ENCODE measurements at regions not wholly inside any gene's neighbourhood (a gene's known extent, or its start where the extent isn't known, plus 50 kb on each side); places are given as distances from the start of the nearest gene placed in this dataset.

- no peaks in the 10 kb centered on the region for H3K27me3 Mint-ChIP-seq (ENCODE audit: low read depth, unreplicated experiment)
- H3K27ac Mint-ChIP-seq (ENCODE audit: unreplicated experiment): no peak overlapping the region
These were observed 318.9 kb downstream of the MAP2K6 start for GRCh38 chr17:69733171-69734012.

GRCh38 chr17:69734656-69735055 is 320.2 kb downstream of the MAP2K6 start:
- H3K9me3 Mint-ChIP-seq (ENCODE audit: unreplicated experiment): no peaks in the 10 kb centered on the region
- no peaks in the 10 kb centered on the region for H3K36me3 ChIP-seq (ENCODE audit: insufficient read depth, low read length)
- H3K27me3 ChIP-seq (ENCODE audit: insufficient read depth, low read length): no peaks in the 10 kb centered on the region
- no peak for TF ChIP-seq EZH2 (IDR thresholded peaks at IDR 0.05; ENCODE audit: insufficient read depth, low read length)
- TF ChIP-seq CTCF (IDR thresholded peaks at IDR 0.05; ENCODE audit: insufficient read depth, low read depth, low read length): no peak
- H3K27ac ChIP-seq (ENCODE audit: low read depth, low read length): no peak overlapping the region
- no peak overlapping the region for H3K9ac ChIP-seq (ENCODE audit: low read length)
- H3K79me2 ChIP-seq (ENCODE audit: insufficient read depth, low read length): no peaks in the 10 kb centered on the region
- H3K27me3 Mint-ChIP-seq (ENCODE audit: low read depth, unreplicated experiment): no peaks in the 10 kb centered on the region
- H4K20me1 ChIP-seq (ENCODE audit: insufficient read depth, low read length): no peaks in the 10 kb centered on the region
- no peak overlapping the region for H2AFZ ChIP-seq (ENCODE audit: low read depth, low read length)
- peaks cover 20% of the 10 kb centered on the region for H3K4me1 ChIP-seq (ENCODE audit: insufficient read depth, low read length)
- no peak overlapping the region for H3K4me2 ChIP-seq (ENCODE audit: low read length)
- no peak overlapping the region for H3K4me3 Mint-ChIP-seq (ENCODE audit: unreplicated experiment)
- H3K36me3 Mint-ChIP-seq (ENCODE audit: low read depth, unreplicated experiment): no peaks in the 10 kb centered on the region
- DNase-seq (ENCODE audit: low read depth) (peak; percentile 38), FAIRE-seq (no peak)
- no peak overlapping the region for H3K4me3 ChIP-seq (ENCODE audit: insufficient read depth, low read depth, low read length)
- H3K4me1 Mint-ChIP-seq (ENCODE audit: low read depth, unreplicated experiment): peaks cover 8% of the 10 kb centered on the region
- no peaks in the 10 kb centered on the region for H3K9me3 ChIP-seq (ENCODE audit: insufficient read depth, low read depth, low read length)
- H3K27ac Mint-ChIP-seq (ENCODE audit: unreplicated experiment): no peak overlapping the region

More at GRCh38 chr17:69733171-69734012, 318.9 kb downstream of the MAP2K6 start:
- TF ChIP-seq EZH2 (IDR thresholded peaks at IDR 0.05; ENCODE audit: insufficient read depth, low read length) (no peak), CTCF (IDR thresholded peaks at IDR 0.05; ENCODE audit: insufficient read depth, low read depth, low read length) (no peak)
- DNase-seq (ENCODE audit: low read depth): peak; percentile 82
- no peaks in the 10 kb centered on the region for H3K36me3 ChIP-seq (ENCODE audit: insufficient read depth, low read length)
- no peaks in the 10 kb centered on the region for H3K27me3 ChIP-seq (ENCODE audit: insufficient read depth, low read length)
- H4K20me1 ChIP-seq (ENCODE audit: insufficient read depth, low read length): no peaks in the 10 kb centered on the region
- no peak overlapping the region for H3K4me3 Mint-ChIP-seq (ENCODE audit: unreplicated experiment)
- no peaks in the 10 kb centered on the region for H3K79me2 ChIP-seq (ENCODE audit: insufficient read depth, low read length)
- peak overlapping the region; percentile 51 for H3K4me2 ChIP-seq (ENCODE audit: low read length)
- peak overlapping the region; percentile 35 for H2AFZ ChIP-seq (ENCODE audit: low read depth, low read length)
- FAIRE-seq: peak; percentile 95
- no peaks in the 10 kb centered on the region for H3K9me3 Mint-ChIP-seq (ENCODE audit: unreplicated experiment)
- peaks cover 12% of the 10 kb centered on the region for H3K4me1 Mint-ChIP-seq (ENCODE audit: low read depth, unreplicated experiment)
- no peak overlapping the region for H3K4me3 ChIP-seq (ENCODE audit: insufficient read depth, low read depth, low read length)
- H3K27ac ChIP-seq (ENCODE audit: low read depth, low read length): no peak overlapping the region
- no peaks in the 10 kb centered on the region for H3K9me3 ChIP-seq (ENCODE audit: insufficient read depth, low read depth, low read length)
- H3K36me3 Mint-ChIP-seq (ENCODE audit: low read depth, unreplicated experiment): no peaks in the 10 kb centered on the region
- H3K4me1 ChIP-seq (ENCODE audit: insufficient read depth, low read length): peaks cover 20% of the 10 kb centered on the region
- H3K9ac ChIP-seq (ENCODE audit: low read length): no peak overlapping the region

- H3K36me3 Mint-ChIP-seq (ENCODE audit: low read depth, unreplicated experiment): no peaks in the 10 kb centered on the region
- FAIRE-seq: no peak
- H3K4me1 ChIP-seq (ENCODE audit: insufficient read depth, low read length): peaks cover 20% of the 10 kb centered on the region
- no peak overlapping the region for H3K27ac ChIP-seq (ENCODE audit: low read depth, low read length)
- H3K27ac Mint-ChIP-seq (ENCODE audit: unreplicated experiment): no peak overlapping the region
- H4K20me1 ChIP-seq (ENCODE audit: insufficient read depth, low read length): no peaks in the 10 kb centered on the region
- peaks cover 6% of the 10 kb centered on the region for H3K4me1 Mint-ChIP-seq (ENCODE audit: low read depth, unreplicated experiment)
- H3K27me3 ChIP-seq (ENCODE audit: insufficient read depth, low read length): no peaks in the 10 kb centered on the region
- H3K9ac ChIP-seq (ENCODE audit: low read length): no peak overlapping the region
- H3K4me3 ChIP-seq (ENCODE audit: insufficient read depth, low read depth, low read length): no peak overlapping the region
- H3K4me2 ChIP-seq (ENCODE audit: low read length): no peak overlapping the region
- no peak overlapping the region for H2AFZ ChIP-seq (ENCODE audit: low read depth, low read length)
- H3K9me3 ChIP-seq (ENCODE audit: insufficient read depth, low read depth, low read length): no peaks in the 10 kb centered on the region
- no peak overlapping the region for H3K4me3 Mint-ChIP-seq (ENCODE audit: unreplicated experiment)
- no peaks in the 10 kb centered on the region for H3K79me2 ChIP-seq (ENCODE audit: insufficient read depth, low read length)
- H3K9me3 Mint-ChIP-seq (ENCODE audit: unreplicated experiment): no peaks in the 10 kb centered on the region
- H3K27me3 Mint-ChIP-seq (ENCODE audit: low read depth, unreplicated experiment): no peaks in the 10 kb centered on the region
- H3K36me3 ChIP-seq (ENCODE audit: insufficient read depth, low read length): no peaks in the 10 kb centered on the region
- TF ChIP-seq EZH2 (IDR thresholded peaks at IDR 0.05; ENCODE audit: insufficient read depth, low read length) (no peak), CTCF (IDR thresholded peaks at IDR 0.05; ENCODE audit: insufficient read depth, low read depth, low read length) (no peak)
- no peak for DNase-seq (ENCODE audit: low read depth)
These were observed 320.8 kb downstream of the MAP2K6 start for GRCh38 chr17:69735285-69735684.

All from astrocyte (in vitro differentiated cells and primary cell).